ENCODE measurements at regions not wholly inside any gene's neighbourhood (a gene's known extent, or its start where the extent isn't known, plus 50 kb on each side); places are given as distances from the start of the nearest gene placed in this dataset.

- TF ChIP-seq, protein P1, sequence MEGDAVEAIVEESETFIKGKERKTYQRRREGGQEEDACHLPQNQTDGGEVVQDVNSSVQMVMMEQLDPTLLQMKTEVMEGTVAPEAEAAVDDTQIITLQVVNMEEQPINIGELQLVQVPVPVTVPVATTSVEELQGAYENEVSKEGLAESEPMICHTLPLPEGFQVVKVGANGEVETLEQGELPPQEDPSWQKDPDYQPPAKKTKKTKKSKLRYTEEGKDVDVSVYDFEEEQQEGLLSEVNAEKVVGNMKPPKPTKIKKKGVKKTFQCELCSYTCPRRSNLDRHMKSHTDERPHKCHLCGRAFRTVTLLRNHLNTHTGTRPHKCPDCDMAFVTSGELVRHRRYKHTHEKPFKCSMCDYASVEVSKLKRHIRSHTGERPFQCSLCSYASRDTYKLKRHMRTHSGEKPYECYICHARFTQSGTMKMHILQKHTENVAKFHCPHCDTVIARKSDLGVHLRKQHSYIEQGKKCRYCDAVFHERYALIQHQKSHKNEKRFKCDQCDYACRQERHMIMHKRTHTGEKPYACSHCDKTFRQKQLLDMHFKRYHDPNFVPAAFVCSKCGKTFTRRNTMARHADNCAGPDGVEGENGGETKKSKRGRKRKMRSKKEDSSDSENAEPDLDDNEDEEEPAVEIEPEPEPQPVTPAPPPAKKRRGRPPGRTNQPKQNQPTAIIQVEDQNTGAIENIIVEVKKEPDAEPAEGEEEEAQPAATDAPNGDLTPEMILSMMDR (IDR thresholded peaks at IDR 0.05) = no peak
- TF ChIP-seq ZFX (IDR thresholded peaks at IDR 0.05; ENCODE audit: borderline replicate concordance) = no peak
- H3K27ac ChIP-seq = no peak overlapping the region
Observed at GRCh38 chrX:84933956-84934556, 69.6 kb upstream of the APOOL start.

Measured in 22Rv1 (cell line).